SW 1271 (cell line): ENCODE measurements at regions not wholly inside any gene's neighbourhood (a gene's known extent, or its start where the extent isn't known, plus 50 kb on each side); places are given as distances from the start of the nearest gene placed in this dataset.
A peak's percentile ranks its signal among the peaks of the same experiment; 100 is the strongest.
"Not testable (repeated sequence)": the region's sequence is repeated elsewhere in the genome, so short reads cannot be mapped to it uniquely, and the experiment has no call there.

ENCODE experiments used
- DNase-seq, 2 experiments: peaks; one replicate each; lab custom pipeline; 2025; lab: John Stamatoyannopoulos, UW

DNA sequence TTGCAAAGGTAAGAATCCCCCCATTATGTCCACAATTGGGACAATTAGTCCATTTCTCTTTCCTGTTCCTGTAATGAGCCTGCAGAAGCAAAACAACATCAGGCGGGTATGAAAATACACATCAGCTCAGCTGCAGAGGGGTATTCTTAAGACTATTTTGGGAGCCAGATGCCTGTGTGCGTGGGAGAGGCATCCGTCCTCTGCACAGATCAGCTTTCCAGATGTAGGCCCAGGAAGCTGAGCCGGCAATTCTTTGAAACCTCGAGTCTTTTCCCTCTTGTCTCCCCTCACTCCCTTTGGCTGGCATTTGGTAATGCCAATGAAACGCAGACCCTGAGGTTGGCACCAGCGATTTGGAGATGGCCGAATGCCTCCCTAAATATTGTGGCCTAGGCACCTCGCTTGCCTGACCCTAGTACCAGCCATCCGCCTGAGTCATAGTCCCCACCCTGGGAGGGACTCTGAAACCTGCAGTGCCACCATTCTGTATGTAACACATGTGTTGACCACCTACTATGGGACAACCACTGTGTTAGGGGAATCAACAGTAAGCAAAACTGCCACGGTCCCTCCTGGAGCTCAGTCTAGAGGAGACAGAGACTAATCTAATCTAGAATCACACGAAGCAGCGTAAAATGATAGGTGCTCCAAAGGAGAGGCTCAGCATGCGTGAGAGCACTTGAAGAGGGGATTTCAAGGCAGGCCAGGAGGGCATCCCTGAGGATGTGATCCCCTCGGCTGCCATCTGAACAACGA is 603.0 kb downstream of the MATN1 start:
- DNase-seq = no peak

DNA sequence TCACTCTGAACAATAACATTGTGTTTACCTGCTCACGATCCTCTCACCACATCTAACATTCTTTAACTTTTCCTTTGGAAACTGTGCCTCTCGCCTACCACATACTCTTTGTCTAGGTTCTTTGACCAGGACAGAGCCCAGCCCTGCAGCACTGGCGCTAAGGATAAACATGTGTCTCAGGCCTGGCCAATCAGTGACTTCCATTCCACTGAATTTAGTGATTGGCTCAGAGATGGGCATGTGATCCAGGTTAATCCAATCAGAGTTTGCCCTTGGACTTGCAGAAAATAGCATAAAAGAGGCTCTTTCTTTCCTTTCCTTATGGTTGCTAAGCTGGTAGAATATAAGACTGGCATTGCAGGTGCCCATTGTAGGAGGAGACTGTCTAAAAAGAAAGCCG is 605.7 kb downstream of the MATN1 start:
- no peak for DNase-seq

DNA sequence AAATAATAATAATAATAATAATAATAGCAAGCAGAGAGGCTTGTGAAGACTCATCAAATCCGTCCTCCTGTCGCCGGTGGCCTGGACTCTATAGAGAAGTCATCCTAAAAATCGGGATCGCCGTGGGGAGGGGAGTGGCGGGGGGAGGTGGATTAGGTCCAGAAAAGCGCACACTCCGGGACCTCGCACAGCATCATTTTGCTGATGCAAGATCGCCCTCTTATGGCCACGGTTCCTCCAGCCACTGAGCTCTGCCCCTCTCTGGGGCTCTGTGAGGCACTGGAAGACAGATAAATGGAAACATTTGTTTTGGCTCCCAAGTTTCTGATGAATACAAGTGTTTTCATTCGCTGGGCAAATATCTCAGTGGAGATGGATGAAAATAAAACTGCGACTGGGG is 612.0 kb downstream of the MATN1 start:
- DNase-seq = peak in 1 of 2 experiments; percentile 11

DNA sequence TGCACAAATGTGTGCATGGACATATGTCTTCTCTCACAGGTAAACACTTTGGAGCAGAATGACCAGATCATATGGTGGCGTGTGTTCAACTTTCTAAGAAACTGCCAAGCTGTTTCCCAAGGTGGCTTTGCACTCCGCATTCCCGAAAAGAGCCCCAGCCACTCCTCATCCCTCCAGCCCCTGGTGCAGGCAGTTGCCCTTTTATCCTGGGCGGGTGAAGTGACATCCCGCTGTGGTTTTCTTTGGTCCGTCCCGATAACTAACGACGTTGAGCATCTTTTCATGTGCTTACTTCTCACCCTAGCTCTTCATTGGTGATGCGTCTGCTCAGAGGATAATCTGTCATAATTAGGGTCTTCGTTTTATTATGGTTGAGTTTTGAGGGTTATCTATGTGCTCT is 612.5 kb downstream of the MATN1 start:
- DNase-seq = no peak

DNA sequence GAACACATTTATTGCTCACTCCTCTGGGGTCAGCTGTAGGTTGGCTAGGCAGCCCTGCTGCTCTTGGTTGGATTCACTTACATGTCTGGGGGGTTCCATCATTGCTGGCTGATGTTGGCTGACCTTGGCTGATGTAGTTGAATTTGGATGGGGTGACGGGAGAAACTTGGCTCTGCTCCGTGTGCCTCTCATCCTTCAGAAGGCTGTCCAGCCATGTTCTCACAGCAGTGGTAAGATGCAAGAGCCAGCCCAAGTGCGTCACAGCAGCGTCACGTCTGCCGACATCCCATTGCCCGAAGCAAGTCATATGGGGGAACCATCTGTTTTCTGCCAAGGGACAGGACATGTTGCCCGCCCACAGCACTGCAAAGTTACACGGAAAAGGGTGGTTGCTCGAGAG is 613.5 kb downstream of the MATN1 start:
- DNase-seq = no peak

DNA sequence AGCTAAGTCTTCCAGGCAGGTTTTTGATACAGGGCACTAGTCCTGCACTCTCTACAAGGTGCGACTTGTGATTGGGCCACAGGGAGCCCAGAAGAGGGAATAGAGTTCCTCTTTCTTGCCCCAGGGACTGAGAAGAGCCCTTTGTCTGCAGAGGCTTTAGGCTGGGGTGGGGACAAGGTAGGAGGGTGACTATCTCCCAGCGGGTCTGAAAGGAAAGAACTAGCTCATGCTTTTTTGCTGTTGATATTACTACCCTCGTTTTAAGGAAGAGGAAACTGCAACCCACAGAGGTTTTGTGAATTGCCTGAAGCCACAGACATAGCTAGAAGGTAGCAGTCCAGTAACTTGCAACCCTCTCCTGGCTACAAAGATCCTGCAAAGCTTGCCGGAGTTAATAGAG is 615.2 kb downstream of the MATN1 start:
- DNase-seq = no peak

DNA sequence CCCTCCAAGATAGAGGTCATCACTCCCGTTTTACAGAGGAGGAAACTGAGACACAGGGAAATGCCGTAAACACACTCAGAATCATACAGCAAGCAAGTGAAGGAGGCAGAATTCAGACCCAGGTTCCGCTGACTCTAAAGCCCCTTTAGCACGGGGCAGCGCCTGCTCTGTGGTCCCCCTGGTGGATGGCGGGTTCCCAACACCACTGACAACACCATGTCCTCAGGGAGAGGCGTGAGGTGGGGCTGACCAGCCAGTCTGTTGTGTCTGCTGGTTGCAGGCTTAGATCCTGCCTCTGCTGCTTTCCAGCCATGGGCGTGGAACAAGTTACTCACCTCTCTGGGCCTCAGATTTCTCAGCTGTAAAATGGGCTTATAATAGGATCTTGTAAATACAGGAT is 617.3 kb downstream of the MATN1 start:
- no peak for DNase-seq

DNA sequence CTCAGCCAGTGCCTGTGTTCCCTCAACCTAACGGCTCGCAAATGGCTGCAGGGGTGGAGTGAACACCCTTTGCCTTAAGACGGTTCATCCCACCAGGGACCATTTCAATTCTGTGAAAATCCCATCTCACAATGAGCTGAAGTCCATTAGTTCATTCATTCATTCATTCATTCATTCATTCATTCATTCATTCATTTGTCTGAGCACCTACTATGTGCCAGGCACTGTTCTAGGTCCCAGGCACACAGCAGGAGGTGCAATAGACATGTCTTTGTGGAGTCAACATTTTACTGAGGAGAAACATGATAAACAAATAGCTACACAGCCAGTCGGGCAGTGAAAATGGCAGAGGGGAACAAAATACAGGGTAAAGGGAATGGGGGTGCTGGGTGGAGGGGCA is 618.8 kb downstream of the MATN1 start:
- DNase-seq = no peak

DNA sequence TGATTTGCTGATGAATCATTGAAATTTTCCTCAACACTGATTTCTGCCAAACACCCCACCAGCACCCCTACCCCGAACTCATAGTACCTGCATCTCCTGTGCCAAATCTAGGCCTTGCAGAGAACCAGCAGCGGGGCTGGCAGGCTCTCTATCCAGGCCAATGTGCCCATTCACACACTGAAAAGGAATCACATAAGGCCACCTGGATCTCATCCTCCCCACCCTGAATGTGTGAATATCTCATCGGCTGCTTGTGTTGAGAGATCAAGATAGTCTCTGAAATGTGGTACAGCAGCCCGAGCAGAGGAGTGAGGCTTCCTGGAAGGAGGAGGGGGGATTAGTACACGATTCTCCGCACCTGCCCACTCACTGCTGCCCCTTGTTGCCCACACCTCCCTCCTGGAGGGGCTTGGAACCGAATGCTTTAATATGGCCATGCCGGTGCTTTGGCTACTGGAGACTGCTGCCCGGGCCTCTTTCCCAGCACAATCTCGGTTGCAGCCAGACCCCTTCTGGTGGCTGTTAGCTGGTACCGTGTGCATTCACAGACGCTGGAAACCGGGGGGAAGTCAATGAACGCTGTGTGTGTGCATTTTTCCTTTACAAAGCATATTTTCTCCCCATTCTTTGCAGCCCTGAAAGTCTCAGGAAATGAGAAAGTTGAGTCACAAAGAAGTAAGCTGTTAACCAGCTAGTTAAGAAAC is 619.5 kb downstream of the MATN1 start:
- DNase-seq = no peak

DNA sequence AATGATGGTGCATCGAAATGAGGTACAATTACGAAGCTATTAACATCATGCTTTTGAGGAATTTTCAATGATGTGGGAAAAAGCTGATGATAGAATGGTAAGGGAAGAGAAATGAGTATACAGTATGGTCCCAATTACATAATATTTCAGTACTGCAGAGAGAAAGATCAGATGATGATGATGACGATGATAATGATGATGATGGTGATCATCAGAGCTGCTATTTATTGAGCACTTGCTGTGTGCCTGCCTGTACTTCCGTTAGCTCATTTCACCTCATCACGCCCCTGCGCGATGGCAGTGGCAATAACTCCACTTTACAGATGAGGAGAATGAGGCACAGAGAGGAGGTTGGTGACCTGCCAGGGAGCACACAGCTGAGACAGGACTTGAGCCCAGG is 620.8 kb downstream of the MATN1 start:
- DNase-seq = no peak

DNA sequence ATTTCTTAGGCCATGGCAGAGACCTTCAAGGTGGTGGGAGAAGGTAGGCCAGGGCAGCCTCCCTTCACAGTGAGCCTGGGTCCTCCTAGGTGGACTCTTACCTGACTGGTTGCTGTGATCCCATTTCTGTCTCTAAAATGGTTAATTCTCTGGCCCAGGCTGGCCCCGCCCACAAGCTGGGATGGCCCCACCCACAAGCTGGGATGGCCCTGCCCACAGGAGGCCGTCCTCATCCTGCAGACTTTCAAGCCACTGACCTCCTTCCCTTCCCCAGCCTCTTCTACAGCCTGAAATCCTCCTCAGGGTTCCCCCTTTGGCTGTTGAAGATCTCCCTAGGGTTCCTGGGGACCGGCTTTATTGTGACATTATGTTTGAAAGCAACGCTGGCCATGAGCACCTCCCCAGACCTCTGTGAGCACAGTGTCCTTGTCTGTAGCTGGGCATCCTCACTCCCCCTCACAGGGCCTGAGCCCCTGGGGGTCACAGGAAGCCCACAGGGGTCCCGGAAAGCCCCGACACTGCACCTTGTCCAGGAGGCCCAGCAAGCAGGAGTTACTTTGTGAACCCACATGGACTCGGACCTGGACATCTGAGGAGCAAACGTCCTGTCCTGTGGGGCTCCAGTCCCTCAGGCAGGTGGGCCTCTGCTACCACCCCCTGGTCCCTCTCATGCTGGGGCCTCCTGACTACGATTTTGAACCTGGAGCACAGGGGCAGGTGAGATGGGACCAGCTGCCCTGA is 621.7 kb downstream of the MATN1 start:
- DNase-seq = no peak

DNA sequence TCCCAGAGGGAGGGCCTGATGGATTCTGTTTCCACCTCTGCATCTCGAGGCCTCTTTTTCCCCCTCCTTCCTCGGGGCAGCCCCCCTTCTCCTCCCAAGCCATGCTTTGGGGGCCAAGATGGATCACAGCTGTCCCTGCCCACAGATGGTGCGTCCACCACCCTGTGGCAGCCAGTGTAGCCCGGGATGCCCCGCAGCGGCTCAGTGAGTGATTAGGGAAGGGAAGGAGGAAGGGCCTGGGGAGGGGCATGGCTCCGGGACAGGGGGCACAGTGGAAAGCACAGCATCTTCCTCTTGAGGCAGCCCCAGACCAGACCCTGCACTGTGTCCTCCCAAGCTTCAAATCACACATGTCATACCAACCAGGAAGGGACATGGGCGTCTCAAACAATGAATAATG is 622.4 kb downstream of the MATN1 start:
- DNase-seq = no peak

DNA sequence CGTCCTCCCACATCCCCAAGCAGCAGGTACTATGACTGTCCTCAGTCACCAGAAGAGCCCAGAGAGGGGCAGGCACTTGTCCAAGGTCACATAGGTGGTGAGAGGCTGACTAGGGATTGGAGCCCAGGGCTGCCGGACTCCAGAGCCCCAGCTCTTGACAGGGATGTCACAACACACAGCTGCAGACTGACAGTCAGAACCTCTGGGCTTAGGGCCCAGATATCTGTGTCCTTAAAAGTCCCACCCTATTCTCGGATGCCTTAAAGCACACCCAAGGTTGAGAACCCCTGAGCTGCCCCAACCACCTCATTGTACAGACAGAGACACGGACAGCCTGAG is 622.9 kb downstream of the MATN1 start:
- DNase-seq = no peak

DNA sequence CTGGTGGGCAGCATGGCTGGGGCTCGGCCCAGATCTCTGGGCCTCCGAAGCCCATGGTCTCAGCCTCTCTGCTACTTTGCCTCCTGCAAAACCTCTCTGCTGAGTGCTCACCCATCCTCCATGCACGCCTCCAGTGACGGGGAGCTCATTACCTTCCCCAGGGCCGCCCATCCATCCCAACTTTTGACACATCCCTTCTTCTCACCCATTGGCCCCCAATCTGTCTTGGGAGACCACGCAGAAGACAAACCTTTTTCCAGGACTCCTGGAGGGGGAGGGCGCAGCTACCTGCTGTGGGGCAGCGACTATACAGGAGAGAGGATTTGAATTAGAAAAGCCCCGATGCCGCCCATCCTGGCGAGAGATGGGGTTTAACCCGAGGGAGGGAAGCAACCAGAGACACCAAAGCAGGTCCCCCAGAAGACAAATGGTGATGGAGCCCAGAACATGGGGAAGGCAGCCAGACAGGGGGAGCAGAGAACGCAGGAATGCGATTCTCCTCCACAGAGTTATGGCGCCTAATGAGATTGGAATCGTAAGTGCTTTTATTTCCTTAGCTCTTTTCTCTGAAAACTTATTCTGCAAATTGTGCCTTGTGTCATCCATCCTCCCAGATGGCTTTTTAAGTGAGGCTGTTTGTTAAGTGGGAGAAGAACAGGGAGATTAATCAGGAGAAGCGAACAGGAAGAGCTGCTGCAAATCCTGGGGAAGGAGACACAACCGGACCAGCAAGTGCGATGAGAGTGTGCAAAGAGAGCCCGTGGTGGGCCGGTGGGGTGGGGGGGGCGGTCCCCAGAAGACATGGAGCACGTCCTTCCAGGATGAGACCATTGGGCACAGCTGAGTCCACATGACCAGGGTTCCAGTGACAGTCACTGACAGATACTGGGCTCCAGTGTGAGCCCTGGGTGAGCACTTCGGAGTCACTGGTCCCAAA is 623.5 kb downstream of the MATN1 start:
- DNase-seq = no peak

DNA sequence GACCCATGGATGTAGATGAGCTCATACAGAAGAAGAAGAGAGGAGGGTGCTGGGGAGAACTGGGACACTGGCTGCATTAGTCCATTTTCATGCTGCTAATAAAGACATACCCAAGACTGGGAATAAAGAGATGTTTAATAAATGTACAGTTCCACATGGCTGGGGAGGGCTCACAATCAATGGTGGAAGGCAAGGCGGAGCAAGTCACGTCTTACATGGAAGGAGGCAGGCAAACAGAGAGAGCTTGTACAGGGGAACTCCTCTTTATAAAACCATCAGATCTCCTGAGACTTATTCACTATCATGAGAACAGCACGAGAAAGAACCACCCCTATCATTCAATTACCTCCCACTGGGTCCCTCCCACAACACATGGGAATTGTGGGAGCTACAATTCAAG is 625.5 kb downstream of the MATN1 start:
- not testable (repeated sequence) for DNase-seq

DNA sequence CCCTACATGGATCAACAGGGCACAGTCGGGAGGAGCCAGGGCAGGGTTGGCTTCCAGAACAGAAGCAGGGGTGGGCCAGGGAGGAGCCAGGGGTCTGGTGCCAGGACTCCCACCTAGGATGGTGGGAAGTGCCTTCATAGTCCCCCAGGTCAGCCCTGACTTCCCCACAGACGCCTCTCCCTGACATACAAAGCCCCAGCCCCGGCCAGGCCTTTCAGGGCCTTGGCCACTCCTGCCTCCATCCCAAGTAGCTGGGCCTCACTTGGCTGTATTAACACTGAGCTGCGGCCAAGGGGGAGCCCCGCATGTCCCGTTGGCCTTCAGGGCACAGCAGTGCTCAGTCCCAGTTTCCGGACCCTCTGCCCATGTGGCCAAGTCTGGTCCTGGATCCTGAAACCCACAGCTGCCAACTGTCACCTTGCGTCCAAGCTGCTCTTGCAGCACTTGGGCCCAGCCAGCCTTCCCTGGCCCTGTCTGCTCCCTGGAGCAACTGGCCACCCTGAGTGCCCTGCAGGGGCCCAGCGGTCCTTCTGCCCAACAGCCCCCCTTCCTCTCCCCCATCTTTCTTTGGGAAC is 627.8 kb downstream of the MATN1 start:
- no peak for DNase-seq

DNA sequence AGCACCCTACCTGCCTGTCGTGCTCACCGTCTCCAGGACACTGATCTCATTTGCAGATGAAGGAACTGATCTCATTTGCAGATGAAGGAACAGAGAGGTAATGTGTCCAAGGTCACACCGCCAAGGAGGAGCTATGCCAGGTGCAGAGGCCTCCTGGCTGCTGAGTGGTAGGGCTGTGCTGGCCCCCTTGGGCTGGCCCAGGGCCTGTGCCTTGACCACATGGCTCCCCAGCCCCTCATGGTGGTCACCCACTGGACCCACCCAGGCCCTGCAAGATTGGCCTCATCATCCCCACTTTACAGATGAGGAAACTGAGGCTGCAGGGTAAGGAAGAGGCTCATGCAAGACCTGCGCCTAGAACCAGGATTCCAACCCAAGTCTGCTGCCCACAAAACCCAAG is 628.3 kb downstream of the MATN1 start:
- no peak for DNase-seq

DNA sequence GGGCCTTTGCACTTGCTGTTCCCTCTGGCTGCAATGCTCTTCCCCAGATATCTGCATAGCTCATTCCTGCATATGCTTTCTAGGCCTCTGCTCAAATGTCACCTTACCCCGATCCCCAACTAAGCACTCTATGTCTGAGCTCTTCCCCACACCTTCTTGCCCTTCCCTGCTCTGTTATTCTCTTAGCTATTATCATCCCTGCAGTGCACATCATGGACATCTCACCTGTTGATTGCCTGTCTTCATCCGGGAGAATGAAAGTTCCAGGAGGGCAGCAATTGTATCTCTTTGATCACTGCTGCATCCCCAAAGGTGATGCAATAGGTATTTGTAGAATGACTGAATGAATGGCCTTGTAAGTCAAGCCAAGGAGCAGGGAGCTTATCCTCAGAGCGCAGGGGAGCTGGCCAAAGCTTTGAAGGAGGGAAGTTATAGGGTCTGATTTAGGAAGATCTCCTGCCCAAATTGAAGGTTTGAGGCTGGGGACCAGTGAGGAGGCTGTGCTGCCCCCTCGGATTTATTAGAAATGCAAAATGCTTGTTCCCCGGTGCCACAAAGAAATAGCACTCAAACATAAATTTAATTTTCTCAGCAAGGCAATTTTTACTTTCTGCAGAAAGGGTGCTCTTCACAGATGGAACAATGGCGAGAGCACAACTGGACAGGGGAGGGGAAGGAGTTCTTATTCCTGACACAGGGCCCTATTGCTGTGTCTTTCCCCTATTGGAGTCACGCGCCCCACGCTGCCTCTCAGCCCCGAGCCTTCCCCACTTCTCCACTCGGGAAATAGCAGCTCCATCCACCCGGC is 631.1 kb downstream of the MATN1 start:
- no peak for DNase-seq

DNA sequence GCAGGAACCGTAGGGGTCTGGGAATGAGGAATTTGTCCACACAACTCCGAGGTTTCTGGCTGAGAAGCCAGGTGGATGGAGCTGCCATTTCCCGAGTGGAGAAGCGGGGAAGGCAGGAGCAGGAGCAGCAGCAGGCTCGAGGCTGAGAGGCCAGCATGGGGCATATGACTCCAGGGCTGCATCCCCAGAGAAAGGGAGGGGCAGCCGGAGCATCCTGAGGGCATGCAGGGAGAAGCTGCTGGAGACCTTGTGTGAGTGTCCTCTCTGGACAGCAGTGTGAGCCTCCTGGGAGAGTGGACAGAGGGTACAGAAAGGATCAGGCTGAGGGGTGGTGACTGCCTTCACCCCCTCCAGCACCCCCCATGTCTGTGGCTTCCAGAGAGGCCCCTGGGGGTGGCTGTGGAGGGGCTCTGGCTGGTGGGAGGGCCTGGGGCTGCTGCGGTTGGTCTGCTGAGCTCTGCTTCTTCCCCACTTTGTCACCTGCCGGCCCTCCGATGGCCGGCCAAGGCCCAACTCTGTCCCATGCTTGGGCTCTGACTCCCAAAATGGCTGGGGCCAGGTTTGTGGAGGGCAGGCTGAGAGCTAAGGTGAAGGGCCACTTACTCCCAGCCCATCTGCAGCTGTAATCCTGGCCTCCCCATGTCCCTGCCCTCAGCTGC is 633.1 kb downstream of the MATN1 start:
- DNase-seq = no peak

DNA sequence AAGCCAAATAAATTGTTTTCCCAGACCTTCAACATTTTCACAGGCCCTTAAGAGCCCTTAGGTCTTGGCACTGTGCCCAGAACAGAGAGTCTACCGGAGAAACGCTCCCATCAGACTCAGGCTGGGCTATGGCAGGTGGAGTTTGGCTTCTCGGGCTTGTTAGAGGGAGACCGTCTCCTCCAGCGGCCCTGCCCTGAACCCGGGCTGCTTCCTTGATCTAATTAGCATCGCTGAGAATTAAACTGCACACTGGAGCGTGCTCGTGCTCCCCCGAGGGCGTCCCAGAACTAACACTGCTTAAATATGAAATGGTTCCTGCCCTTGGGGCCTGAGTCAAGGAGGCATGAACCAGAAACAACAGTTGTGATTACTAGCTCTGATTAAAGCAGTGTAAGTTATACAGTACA is 634.4 kb downstream of the MATN1 start:
- no peak for DNase-seq
